DMS114 treated with DMSO at 0.1 percent for 48 hours (cell line): ENCODE measurements at regions not wholly inside any gene's neighbourhood (a gene's known extent, or its start where the extent isn't known, plus 50 kb on each side); places are given as distances from the start of the nearest gene placed in this dataset.

ENCODE experiments used
- DNase-seq: peaks from one replicate; lab custom pipeline; 2025; ENCODE audit not compliant: unreplicated experiment; lab: John Stamatoyannopoulos, UW

DNA sequence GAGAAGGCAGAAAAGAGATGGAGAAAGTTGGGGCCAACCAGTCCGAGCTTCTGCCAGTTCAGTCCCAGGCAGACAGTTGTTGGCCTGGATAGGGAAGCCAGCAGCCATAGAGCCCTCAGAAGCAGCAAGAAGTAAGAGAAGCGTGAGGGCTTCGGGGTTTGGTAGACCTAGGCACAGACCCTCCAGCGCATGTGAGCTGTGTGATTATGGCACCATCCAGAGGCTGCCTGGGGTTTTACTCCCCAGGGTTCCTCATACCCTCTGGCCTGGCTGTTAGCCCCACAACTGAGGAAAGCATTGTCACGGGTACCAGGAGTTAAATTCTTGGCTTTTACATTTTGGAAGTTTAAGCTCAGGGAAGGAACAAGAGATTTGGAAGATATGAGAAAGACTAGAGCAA, 93.7 kb upstream of the RAB6C start:
- DNase-seq, result no peak

DNA sequence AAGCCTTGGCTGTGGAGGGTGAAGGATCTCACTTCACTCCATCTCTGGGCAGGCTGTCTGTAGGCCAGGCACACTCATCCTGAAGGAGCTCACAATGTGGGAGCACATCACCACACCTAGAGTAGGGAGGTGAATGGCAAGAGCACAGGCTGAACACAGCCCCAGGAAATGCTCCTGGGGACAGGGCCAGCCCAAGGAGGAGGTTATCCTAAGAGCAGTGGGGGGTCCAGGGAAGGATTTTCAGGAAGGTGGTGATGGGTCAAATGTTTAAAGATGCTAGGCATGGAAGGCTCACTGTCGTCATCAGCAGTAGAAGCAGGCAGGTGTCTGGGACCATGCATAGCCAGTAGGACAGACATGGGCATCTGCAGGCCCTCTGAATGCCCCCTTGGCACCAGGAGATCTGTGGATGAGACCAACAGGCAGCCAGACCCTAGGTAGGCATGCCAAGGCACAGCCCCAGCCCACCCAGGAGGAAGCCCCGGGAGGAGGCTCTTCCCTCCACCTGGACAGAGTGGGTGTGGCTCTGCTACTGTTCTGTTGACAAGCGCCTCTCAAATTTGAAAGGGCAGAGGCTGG, 91.7 kb upstream of the RAB6C start:
- DNase-seq, result no peak

DNA sequence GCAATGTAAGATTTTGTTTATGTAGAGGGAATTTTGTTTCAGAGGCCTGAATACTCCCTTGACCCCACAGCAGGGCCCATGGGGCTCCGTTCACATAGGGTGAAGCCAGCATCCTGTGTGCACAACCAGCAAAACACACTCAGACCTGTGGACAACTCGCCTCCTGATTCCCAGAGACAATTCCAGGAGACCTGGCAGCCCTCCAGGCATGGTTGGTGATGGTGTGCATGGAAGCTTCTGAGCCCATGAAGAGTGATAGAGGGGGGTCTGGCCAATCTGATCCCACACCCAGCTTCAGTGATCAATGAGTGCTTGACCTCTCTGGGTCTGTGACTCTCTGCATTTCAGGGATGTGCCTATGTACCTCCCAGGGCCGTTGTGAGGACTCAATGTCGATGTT, 91.0 kb upstream of the RAB6C start:
- DNase-seq, result no peak

DNA sequence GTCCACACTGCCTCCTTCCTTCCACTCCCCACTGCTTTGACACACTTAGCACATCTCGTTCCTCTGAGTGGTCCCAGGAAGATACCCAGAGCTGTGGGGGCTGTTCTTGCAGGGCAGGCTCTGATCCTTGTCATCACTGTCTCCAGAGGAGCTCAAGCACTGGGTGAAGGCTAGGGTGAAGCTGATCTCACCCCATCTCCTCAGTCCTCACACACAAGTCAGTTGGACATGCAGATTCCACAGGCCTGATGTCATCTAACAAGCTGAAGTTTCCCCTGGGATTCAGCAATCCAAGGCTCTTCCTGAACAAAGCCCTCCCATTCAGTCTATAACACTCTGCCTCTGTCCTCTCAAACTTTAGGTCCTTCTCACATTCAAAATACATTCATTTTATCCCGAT, 90.6 kb upstream of the RAB6C start:
- no peak for DNase-seq

DNA sequence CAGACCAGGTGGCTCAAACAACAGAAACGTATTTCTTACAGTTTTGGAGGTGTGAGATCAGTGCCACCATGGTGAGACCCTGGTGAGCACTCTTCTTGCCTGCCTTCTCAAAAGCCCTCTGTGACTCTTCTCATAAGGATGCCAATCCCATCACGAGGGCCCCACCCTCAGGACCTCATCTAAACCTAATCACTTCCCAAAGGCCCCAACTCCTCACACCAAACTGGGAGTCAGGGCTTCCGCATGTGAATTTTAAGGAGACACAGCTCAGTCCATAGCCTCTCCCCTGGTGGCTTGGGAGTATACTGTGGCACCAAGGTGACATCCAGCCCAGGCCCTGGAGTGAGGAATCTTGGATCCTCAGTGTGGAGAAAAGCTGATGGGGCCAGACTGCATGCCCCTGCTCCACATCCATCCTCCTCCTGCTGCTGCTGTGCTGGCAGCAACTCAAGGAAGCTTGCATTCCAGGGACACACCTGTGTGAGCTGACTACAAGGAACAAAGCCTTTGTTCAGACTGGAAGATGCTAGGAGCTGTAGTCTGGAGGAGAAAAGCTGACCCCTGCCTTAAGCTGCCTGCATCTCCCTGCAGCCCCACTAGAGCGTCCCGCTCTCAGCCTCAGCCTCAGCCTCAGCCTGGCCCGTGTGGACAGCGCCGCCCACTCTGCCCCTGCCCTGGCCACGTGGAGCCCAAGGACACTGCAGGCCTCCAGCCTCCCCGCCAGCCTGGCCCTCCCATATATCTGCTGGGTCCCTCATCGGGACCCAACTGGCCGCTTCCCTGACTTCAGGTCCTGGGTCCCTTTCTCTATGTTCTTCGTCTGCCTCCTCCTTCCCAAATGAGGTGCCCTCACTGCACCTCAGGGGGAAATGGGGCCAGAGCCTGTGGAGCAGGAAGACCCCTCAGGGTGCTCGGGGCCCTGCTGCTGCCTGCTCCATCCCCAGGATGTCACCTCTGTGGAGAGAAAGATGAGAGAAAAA, 87.8 kb upstream of the RAB6C start:
- no peak for DNase-seq

DNA sequence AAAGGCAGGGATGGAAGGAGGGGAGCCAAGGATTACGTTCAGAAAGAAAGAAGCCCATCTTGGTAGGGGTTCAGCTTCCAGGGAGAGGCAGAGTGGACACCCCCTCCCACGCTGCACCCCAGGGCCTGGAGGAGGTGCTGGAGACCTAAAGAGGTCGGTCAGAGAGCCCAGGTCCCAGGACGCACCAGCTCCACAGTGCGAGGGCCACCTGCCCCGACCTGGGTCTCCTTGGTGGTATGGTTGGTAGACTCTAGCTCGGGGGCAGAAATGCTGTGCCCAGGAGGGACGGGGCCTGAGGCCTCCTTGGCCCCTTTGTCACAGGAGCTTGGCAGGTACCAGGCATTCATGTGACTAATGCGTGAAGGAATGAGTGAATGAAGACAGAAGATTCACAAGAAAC, 87.1 kb upstream of the RAB6C start:
- DNase-seq, result no peak

DNA sequence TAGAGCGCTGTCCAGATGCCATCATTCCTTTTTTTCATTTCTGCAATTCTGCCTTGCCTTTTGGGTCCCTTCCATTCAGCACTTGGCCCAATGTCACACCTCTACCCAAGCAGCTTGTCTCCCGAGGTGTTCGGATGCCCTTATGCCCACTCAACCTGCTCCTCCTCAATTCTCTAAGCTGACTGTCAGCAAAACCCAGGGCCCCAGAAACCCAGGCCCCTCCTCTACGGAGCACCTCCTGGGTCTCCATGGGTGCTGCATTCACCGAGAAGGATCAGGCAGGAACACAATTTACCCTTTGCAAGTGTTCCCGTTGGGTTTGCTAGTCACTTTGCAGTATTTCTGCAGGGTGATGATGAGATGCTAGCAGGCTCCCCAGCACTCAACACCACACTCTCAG, 86.7 kb upstream of the RAB6C start:
- DNase-seq, result no peak

DNA sequence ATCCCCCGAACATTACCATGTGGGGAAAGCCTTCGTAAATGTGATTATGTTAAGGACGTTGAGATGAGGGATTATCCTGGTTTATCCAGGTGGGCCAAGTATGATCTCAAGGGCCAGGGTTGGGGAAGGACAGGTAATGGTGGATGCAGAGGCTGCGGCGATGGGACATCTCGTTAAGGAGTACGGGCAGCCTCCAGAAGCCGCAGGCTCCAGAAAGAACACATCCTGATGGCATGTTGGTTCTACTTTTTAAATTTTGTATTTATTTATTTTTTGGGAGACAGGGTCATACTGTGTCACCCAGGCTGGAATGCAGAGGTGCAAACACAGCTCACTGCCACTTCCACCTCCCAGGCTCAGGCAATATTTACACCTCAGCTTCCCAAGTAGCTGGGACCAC, 86.2 kb upstream of the RAB6C start:
- DNase-seq, result no peak

DNA sequence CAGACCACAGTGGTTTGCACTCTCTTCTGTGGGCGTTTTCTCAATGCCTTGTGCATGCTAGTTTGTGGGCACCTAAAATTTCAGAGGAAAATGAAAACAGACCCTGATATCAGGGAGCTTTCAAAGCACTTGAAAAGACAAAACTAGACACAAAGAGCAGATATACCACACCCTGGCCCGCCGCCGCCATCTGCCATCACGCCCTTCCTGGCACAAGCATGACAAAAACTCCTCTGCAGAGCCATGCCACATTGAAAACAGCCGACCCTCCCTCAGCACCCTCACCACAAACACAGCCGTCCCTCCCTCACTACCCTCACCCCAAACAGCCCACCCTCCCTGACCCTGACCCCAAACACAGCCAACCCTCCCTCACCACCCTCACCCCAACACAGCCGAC, 84.8 kb upstream of the RAB6C start:
- no peak for DNase-seq

DNA sequence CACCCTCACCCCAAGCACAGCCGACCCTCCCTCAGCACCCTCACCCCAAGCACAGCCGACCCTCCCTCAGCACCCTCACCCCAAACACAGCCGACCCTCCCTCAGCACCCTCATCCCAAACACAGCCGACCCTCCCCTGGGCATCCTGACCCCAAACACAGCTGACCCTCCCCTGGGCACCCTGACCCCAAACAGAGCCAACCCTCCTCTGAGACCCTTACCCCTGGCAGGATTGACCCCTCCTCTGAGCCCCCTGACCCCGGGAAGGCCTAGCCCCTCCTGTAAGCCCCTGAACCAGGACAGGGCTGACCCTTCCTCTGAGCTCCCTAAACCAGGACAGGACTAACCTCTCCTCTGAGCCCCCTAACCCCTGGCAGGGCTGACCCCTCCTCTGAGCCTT, 84.4 kb upstream of the RAB6C start:
- no peak for DNase-seq

DNA sequence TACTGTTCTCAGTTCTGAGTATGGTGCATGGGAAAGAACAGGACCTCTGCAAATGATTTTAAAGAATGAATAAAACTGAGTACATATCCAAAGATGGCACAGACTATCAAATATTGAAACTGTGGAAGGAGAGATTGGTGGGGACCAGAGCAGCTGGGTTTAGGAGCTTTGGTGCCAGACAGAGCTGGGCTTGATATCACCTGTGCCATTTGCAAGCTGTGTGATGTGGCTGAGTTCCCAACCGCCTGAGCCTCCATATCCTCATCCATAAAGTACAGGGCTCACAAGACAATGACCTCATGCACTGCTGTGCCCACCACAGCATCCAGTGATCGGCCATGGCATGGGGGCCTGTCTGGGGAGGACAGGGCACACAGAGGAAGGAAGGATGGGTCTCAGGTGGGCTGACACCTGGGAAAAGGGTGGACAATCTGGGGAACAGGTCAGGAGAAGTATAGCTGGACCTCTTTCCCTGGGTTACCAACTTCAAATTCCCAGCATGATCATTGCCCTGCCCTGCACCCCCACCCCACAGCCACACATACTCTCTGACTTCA, 83.9 kb upstream of the RAB6C start:
- DNase-seq, result no peak

DNA sequence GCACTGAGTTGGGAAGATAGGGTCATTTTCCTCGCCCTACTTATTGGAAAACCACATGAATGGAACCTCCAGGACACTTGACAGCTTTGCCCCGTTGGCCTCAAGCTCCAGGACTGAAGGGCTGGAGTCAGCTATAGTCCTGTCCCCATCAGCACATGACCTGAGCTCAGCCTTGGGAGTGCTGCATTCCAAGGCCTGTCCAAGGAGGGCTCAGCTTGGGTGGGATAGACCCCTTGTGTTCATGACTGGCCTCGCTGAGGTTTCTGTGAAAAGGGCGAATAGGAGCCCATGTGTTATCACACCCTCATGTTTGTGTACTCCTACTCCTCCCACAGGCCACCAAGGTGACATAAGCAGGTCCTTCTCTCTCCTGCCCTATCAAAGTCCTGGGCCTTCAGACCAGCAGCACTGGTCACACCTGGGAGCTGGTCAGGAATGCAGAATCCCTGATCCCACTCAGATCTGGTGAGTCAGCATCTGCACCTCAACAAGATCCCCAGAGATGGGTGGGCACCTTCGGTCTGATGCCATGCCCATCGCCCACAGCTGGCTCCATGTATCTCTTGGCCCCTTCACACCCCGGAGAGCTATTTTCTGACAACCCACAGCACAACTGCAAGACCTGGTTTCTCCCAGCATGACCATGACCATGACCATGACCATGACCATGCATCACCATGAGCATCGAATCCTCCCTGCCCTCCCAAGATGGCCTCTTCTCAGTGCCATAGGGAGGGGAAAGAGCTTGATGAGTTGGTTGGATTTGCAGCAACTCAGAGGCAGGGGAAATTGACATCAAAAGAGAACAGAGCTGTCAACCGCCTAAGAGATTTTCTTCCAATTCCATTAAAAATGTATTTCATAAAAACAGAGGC, 83.0 kb upstream of the RAB6C start:
- no peak for DNase-seq

DNA sequence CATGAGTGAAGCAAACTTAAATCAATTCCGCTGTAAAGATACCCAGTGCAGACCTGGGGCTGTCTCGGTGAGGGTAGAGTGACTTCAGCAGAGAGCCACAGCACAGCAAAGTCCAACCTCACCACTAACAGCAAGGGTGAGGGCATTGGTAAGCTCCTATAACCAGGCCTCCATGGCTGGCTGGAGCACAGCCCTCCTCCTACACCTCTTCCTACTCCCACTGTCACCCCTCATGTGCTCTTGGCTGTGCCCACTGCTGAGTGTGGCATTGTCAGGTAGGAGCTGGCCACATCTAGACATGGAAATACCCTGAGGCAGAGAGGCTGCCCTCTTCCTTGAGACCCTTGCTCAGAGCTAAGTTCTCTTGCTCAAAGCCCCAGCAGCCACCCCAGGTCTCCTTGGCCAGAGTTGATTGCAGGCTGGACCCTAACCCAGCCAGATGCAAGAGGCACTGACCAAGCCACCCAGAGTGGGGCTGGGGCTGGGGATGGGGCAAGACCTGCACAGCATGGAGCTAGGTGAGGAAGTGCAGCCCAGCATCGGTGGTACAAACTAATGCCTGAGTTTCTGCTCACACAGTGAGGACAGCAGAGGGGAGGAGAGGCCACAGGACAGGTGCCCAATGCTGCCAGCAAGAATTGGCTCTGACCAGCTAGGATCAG, 77.6 kb upstream of the RAB6C start:
- no peak for DNase-seq

DNA sequence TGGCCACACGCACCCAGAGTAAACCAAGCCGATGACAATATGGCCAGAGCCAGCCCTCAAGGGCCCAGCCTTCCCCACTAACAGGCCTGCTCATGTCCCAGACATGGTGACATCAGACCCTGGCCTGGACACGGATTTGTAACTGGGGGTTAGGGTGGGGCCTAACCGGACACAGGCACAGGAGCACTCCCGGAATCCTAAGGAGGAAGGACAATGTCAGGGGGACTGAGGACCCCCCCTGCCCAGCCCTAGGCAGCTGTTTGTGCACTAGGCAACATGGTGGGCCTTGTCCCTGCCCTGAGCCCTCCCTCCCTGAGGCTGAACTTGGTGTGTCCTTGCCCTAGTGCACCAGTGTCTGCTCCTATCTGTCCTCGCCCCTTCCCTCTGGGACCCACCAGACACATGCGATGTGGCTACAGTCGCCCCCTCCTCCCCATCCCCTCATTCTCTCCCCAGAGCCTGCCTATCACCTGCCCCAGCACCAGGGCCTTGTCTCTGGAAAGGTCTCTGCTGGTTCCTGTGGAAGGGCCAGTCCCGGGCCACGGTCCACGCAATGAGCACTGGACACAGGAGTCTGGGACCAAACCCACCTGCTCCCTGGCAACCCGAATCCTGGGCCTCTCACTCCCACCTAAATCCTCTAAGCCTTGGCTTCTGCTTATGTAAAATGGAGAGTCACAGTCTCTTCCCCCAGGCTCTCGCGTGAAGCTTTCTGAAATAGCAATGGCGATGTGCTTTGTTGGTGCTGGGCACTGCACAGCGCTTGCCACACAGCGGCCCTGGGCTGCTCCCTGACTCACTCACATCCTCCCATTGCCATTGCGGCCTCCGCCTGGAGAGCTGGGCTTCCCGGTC, 76.5 kb upstream of the RAB6C start:
- no peak for DNase-seq

DNA sequence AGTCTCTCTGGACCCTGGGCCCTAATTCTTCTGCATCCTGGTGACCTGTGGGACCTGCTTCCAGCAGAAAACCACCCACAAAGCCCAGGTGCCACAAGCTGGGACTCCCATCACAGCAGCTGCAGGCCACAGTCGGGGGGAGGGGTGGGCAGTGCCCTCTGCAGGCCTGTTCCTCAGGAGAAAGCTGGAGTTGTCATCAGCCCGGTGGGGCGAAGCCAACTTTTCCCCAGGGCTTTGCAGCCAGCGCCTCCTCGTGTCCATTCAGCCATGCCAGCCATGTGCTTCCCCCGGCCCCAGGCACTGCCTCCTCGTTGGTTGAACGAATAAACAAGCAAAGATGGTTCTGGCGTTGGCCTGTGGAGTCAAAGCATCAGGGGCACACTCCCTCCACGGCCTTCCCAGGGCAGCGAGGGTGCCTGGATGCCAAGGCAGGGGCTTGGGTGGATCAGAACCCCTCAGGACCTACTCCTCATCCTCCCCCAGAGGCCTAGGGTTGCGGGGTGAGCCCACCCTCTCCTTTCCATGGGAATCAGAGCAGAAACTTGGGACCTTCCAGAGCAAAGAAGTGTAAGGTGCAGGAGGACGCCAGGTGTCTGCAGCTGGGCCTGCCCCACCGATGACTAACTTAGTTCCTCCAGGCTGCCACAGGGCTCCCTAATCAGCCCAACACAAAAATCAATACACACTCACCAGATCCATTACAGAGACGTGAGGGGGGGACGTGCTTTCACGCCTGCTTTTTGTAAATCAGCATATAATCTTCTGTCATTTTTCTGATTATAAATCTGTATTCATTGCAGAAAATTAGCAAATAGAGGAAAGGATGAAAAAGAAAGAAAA, 75.7 kb upstream of the RAB6C start:
- DNase-seq, result no peak

DNA sequence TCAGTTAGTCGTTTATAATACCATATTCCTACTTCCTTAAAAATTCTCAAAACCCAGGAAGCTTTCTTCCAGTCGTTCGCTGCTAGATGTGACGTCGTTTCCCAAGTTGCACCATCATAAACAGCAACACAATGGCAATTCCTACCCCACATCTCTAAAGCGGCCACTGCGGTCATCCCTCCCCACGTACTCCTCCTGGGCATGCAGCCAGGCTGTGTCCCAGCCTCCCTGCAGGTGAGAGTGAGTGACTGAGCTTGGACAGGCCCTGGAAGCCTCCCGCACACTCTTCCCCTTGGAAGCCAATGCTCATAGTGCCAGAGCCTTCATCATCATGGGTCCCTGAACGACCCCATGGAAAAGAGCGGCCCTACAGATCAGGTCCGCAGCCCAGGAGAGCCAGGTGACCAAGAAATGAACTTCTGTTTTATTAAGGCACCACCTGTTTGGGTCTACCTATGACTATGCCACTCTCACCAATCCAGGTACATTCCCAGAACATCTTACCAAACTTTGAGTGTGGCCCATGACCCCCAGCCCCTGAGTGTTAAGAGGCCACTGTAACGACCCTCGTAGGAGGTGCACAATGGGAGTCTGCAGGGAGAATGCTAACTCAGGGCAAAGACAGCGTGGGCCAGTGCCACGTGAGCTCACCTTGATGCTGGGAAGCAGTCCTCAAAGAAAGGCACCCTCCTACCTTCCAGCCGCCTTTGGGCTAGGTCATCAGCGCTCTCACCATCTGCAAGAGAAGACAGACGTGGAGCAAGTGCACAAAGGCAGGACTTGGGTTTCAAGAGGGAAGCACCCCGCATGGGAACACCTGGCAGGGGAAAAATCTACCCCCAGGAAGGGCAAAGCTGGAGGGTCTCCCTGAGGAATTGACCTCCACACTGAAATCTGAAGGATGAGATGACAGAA, 74.7 kb upstream of the RAB6C start:
- DNase-seq, result no peak

DNA sequence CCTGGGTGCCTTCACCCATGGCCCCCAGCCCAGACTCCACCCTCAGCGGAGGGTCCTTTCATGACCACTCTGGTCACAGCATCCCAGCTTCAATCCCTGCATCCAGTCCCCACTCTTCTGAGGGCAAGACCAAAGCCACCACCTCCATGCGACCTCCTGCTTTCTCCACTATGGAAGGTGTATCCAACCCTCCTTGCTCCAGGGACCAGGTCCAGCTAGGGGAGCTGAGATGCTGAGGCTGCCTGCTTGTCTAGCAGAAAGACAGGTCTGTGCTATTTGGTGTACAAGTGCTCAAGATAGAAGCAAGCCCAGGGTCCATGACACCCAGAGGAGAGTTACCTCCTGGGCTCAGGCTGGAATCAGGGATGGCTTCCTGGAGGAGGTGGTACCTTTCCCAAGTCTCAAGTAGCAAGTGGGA, 73.8 kb upstream of the RAB6C start:
- no peak for DNase-seq
